Retinal pigment epithelial cell (primary cell): ENCODE measurements at regions not wholly inside any gene's neighbourhood (a gene's known extent, or its start where the extent isn't known, plus 50 kb on each side); places are given as distances from the start of the nearest gene placed in this dataset.

Experiments
- DNase-seq: peaks from one replicate; pipeline ENCODE4 v3.0.0-alpha.2; 2010; ENCODE audit warnings: low read depth
- H3K4me3 ChIP-seq: 2 replicates; pipeline ENCODE4 v1.5.1; 2011; ENCODE audit warnings: mild to moderate bottlenecking, low read length, control low read depth, moderate library complexity
- CTCF ChIP-seq: conservative IDR thresholded peaks from 2 replicates; pipeline ENCODE4 v1.5.1; 2011; ENCODE audit warnings: low read depth, low read length, control low read depth, inconsistent platforms

- H3K4me3 ChIP-seq, result no peak overlapping the region
- no peak for TF ChIP-seq CTCF
- peak; percentile 75 for DNase-seq
Observed at GRCh38 chr6:126180585-126180984, 159.3 kb upstream of the CENPW start.

- no peak for TF ChIP-seq CTCF
- H3K4me3 ChIP-seq, result no peak overlapping the region
- peak; percentile 76 for DNase-seq
Observed at GRCh38 chr6:126181173-126181741, 158.7 kb upstream of the CENPW start.

GRCh38 chr6:126181890-126182289 lies 158.0 kb upstream of the CENPW start:
- no peak for DNase-seq
- no peak for TF ChIP-seq CTCF
- no peak overlapping the region for H3K4me3 ChIP-seq

GRCh38 chr6:126182650-126183311 lies 157.1 kb upstream of the CENPW start:
- TF ChIP-seq CTCF, result peak; percentile 18
- no peak for DNase-seq
- no peak overlapping the region for H3K4me3 ChIP-seq

- H3K4me3 ChIP-seq, result no peak overlapping the region
- no peak for TF ChIP-seq CTCF
- DNase-seq, result no peak
Observed at GRCh38 chr6:126185774-126186173, 154.1 kb upstream of the CENPW start.

- H3K4me3 ChIP-seq, result no peak overlapping the region
- no peak for DNase-seq
- no peak for TF ChIP-seq CTCF
Observed at GRCh38 chr6:126188279-126188909, 151.5 kb upstream of the CENPW start.
